ENCODE measurements at regions not wholly inside any gene's neighbourhood (a gene's known extent, or its start where the extent isn't known, plus 50 kb on each side); places are given as distances from the start of the nearest gene placed in this dataset.
A peak's percentile ranks its signal among the peaks of the same experiment; 100 is the strongest.

- Histone ChIP-seq H3K27me3 (ENCODE audit: control insufficient read depth, insufficient read depth) (no peaks in the 10 kb centered on the region), H3K4me1 (ENCODE audit: control insufficient read depth, insufficient read depth, low read length) (no peaks in the 10 kb centered on the region), H3K9me3 (ENCODE audit: control insufficient read depth, low read length) (no peaks in the 10 kb centered on the region), H3K27ac (ENCODE audit: low read length) (no peak overlapping the region), H3K4me3 (ENCODE audit: low read length) (no peak overlapping the region)
- no peak for DNase-seq
- 75% methylated on average over 8 of the region's 8 CpGs for WGBS
- no peak for ATAC-seq
- intact Hi-C loops (cut with DNase I) = no loop called here
Measured at GRCh38 chr2:66872986-66873754, 438.2 kb downstream of the MEIS1 start.

- H3K4me1 ChIP-seq (ENCODE audit: control insufficient read depth, insufficient read depth, low read length) = no peaks in the 10 kb centered on the region
- H3K27ac ChIP-seq (ENCODE audit: low read length) = no peak overlapping the region
- no peak for ATAC-seq
- 94% methylated on average over 2 of the region's 2 CpGs for WGBS
- DNase-seq = no peak
- H3K27me3 ChIP-seq (ENCODE audit: control insufficient read depth, insufficient read depth) = no peaks in the 10 kb centered on the region
- H3K9me3 ChIP-seq (ENCODE audit: control insufficient read depth, low read length) = no peaks in the 10 kb centered on the region
- H3K4me3 ChIP-seq (ENCODE audit: low read length) = no peak overlapping the region
- intact Hi-C loops (cut with DNase I) = no loop called here
Measured at GRCh38 chr2:66874411-66874810, 439.5 kb downstream of the MEIS1 start.

- Histone ChIP-seq H3K27me3 (ENCODE audit: control insufficient read depth, insufficient read depth) (no peaks in the 10 kb centered on the region), H3K9me3 (ENCODE audit: control insufficient read depth, low read length) (no peaks in the 10 kb centered on the region), H3K27ac (ENCODE audit: low read length) (no peak overlapping the region), H3K4me3 (ENCODE audit: low read length) (no peak overlapping the region), H3K4me1 (ENCODE audit: control insufficient read depth, insufficient read depth, low read length) (no peaks in the 10 kb centered on the region)
- 62% methylated on average over 2 of the region's 2 CpGs for WGBS
- DNase-seq = no peak
- intact Hi-C loops (cut with DNase I) = no loop called here
- ATAC-seq = no peak
Measured at GRCh38 chr2:66875941-66876462, 441.1 kb downstream of the MEIS1 start.

- no peaks in the 10 kb centered on the region for H3K9me3 ChIP-seq (ENCODE audit: control insufficient read depth, low read length)
- DNase-seq = no peak
- H3K4me3 ChIP-seq (ENCODE audit: low read length) = no peak overlapping the region
- intact Hi-C loops (cut with DNase I) = no loop called here
- no peaks in the 10 kb centered on the region for H3K4me1 ChIP-seq (ENCODE audit: control insufficient read depth, insufficient read depth, low read length)
- H3K27ac ChIP-seq (ENCODE audit: low read length) = no peak overlapping the region
- ATAC-seq = no peak
- WGBS = 65% methylated on average over 2 of the region's 2 CpGs
- H3K27me3 ChIP-seq (ENCODE audit: control insufficient read depth, insufficient read depth) = no peaks in the 10 kb centered on the region
Measured at GRCh38 chr2:66885775-66886383, 451.0 kb downstream of the MEIS1 start.

- intact Hi-C loops (cut with DNase I) = no loop called here
- no peaks in the 10 kb centered on the region for H3K4me1 ChIP-seq (ENCODE audit: control insufficient read depth, insufficient read depth, low read length)
- no peaks in the 10 kb centered on the region for H3K27me3 ChIP-seq (ENCODE audit: control insufficient read depth, insufficient read depth)
- ATAC-seq (no peak), DNase-seq (no peak)
- WGBS = 96% methylated on average over 1 of the region's 1 CpG
- no peak overlapping the region for H3K27ac ChIP-seq (ENCODE audit: low read length)
- H3K9me3 ChIP-seq (ENCODE audit: control insufficient read depth, low read length) = no peaks in the 10 kb centered on the region
- no peak overlapping the region for H3K4me3 ChIP-seq (ENCODE audit: low read length)
Measured at GRCh38 chr2:66888246-66888645, 453.3 kb downstream of the MEIS1 start.

- intact Hi-C loops (cut with DNase I) = no loop called here
- 70% methylated on average over 6 of the region's 6 CpGs for WGBS
- H3K4me3 ChIP-seq (ENCODE audit: low read length) = no peak overlapping the region
- no peaks in the 10 kb centered on the region for H3K4me1 ChIP-seq (ENCODE audit: control insufficient read depth, insufficient read depth, low read length)
- no peak overlapping the region for H3K27ac ChIP-seq (ENCODE audit: low read length)
- DNase-seq = no peak
- H3K9me3 ChIP-seq (ENCODE audit: control insufficient read depth, low read length) = no peaks in the 10 kb centered on the region
- no peaks in the 10 kb centered on the region for H3K27me3 ChIP-seq (ENCODE audit: control insufficient read depth, insufficient read depth)
- ATAC-seq = peak in 1 of 2 donors; percentile 45
Measured at GRCh38 chr2:66888791-66889631, 454.1 kb downstream of the MEIS1 start.

- no peak overlapping the region for H3K4me3 ChIP-seq (ENCODE audit: low read length)
- WGBS = 68% methylated on average over 2 of the region's 2 CpGs
- ATAC-seq (no peak), DNase-seq (no peak)
- intact Hi-C loops (cut with DNase I) = no loop called here
- H3K9me3 ChIP-seq (ENCODE audit: control insufficient read depth, low read length) = no peaks in the 10 kb centered on the region
- H3K27me3 ChIP-seq (ENCODE audit: control insufficient read depth, insufficient read depth) = no peaks in the 10 kb centered on the region
- H3K27ac ChIP-seq (ENCODE audit: low read length) = no peak overlapping the region
- no peaks in the 10 kb centered on the region for H3K4me1 ChIP-seq (ENCODE audit: control insufficient read depth, insufficient read depth, low read length)
Measured at GRCh38 chr2:66889632-66889882, 454.6 kb downstream of the MEIS1 start.

- Histone ChIP-seq H3K4me3 (ENCODE audit: low read length) (no peak overlapping the region), H3K4me1 (ENCODE audit: control insufficient read depth, insufficient read depth, low read length) (no peaks in the 10 kb centered on the region), H3K27me3 (ENCODE audit: control insufficient read depth, insufficient read depth) (no peaks in the 10 kb centered on the region), H3K27ac (ENCODE audit: low read length) (no peak overlapping the region), H3K9me3 (ENCODE audit: control insufficient read depth, low read length) (no peaks in the 10 kb centered on the region)
- DNase-seq (no peak), ATAC-seq (no peak)
- intact Hi-C loops (cut with DNase I) = no loop called here
Measured at GRCh38 chr2:66890166-66890742, 455.3 kb downstream of the MEIS1 start.

GRCh38 chr2:66895206-66895605, 460.3 kb downstream of the MEIS1 start:
- DNase-seq = no peak
- no peak overlapping the region for H3K4me3 ChIP-seq (ENCODE audit: low read length)
- intact Hi-C loops (cut with DNase I) = no loop called here
- H3K27me3 ChIP-seq (ENCODE audit: control insufficient read depth, insufficient read depth) = no peaks in the 10 kb centered on the region
- no peak for ATAC-seq
- no peak overlapping the region for H3K27ac ChIP-seq (ENCODE audit: low read length)
- whole genome bisulfite sequencing = 68% methylated on average over 2 of the region's 2 CpGs
- H3K9me3 ChIP-seq (ENCODE audit: control insufficient read depth, low read length) = no peaks in the 10 kb centered on the region
- H3K4me1 ChIP-seq (ENCODE audit: control insufficient read depth, insufficient read depth, low read length) = peaks cover 3% of the 10 kb centered on the region

- Histone ChIP-seq H3K9me3 (ENCODE audit: control insufficient read depth, low read length) (no peaks in the 10 kb centered on the region), H3K4me1 (ENCODE audit: control insufficient read depth, insufficient read depth, low read length) (peaks cover 3% of the 10 kb centered on the region), H3K27me3 (ENCODE audit: control insufficient read depth, insufficient read depth) (no peaks in the 10 kb centered on the region), H3K27ac (ENCODE audit: low read length) (no peak overlapping the region), H3K4me3 (ENCODE audit: low read length) (no peak overlapping the region)
- DNase-seq (no peak), ATAC-seq (no peak)
- intact Hi-C loops (cut with DNase I) = no loop called here
Measured at GRCh38 chr2:66896131-66896530, 461.2 kb downstream of the MEIS1 start.

GRCh38 chr2:66897181-66897580, 462.3 kb downstream of the MEIS1 start:
- 67% methylated on average over 1 of the region's 1 CpG for WGBS
- no peak for ATAC-seq
- no peaks in the 10 kb centered on the region for H3K9me3 ChIP-seq (ENCODE audit: control insufficient read depth, low read length)
- DNase-seq = peak in 1 of 3 donors; percentile 37
- no peaks in the 10 kb centered on the region for H3K27me3 ChIP-seq (ENCODE audit: control insufficient read depth, insufficient read depth)
- H3K27ac ChIP-seq (ENCODE audit: low read length) = no peak overlapping the region
- peaks cover 3% of the 10 kb centered on the region for H3K4me1 ChIP-seq (ENCODE audit: control insufficient read depth, insufficient read depth, low read length)
- intact Hi-C loops (cut with DNase I) = no loop called here
- no peak overlapping the region for H3K4me3 ChIP-seq (ENCODE audit: low read length)

Data from right cardiac atrium (tissue), 5 donors.